HG02973 (cell line): ENCODE measurements at regions not wholly inside any gene's neighbourhood (a gene's known extent, or its start where the extent isn't known, plus 50 kb on each side); places are given as distances from the start of the nearest gene placed in this dataset.
"Not testable (repeated sequence)": the region's sequence is repeated elsewhere in the genome, so short reads cannot be mapped to it uniquely, and the experiment has no call there.

Experiments
- ATAC-seq: cut with Tn5 transposase; IDR thresholded peaks from one replicate; pipeline ENCODE4 v1.9.1; 2021; ENCODE audit warnings: moderate library complexity; ENCODE audit not compliant: unreplicated experiment

- ATAC-seq: no peak
Observed at GRCh38 chr1:219074084-219074728, 99.5 kb upstream of the LYPLAL1 start.

GRCh38 chr1:219075121-219075879 lies 98.4 kb upstream of the LYPLAL1 start:
- no peak for ATAC-seq

DNA sequence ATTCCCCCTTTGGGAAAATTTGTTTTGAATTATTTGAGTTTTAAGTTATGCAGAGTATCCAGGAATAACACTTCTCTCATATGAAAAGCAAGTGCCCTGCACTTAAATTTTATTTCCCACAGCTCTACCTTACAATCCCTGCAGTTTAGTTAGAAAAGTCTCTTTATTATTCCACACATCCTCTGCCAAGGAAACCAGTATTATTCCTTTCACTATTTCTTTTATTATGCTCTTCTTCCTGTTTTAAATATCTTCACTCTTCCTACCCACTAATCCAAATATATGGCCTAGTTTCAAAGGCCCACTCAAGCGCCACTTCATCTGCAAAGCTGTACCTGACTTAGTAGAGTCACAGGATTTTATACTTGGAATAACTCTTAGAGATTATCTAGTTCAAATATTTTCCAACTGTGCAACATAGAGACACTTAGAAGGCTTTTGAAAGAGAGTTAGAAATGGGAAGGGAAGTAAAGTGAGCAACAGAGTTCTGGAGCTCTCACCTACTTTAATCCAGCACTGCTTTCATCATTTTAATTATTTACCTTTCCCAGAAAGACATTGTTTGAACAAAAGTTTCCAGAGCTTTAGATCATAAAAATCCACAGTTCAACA lies 97.2 kb upstream of the LYPLAL1 start:
- no peak for ATAC-seq

DNA sequence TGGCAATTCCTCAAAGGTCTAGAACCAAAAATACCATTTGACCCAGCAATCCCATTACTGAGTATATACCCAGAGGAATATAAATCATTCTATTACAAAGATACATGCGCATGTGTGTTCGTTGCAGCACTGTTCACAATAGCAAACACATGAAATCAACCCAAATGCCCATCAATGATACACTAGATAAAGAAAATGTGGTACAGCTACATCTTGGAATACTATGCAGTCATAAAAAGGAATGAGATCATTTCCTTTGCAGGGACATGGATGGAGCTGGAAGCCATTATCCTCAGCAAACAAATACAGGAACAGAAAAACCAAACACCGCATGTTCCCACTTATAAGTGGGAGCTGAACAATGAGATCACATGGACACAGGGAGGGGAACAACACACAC lies 95.9 kb upstream of the LYPLAL1 start:
- ATAC-seq: not testable (repeated sequence)

DNA sequence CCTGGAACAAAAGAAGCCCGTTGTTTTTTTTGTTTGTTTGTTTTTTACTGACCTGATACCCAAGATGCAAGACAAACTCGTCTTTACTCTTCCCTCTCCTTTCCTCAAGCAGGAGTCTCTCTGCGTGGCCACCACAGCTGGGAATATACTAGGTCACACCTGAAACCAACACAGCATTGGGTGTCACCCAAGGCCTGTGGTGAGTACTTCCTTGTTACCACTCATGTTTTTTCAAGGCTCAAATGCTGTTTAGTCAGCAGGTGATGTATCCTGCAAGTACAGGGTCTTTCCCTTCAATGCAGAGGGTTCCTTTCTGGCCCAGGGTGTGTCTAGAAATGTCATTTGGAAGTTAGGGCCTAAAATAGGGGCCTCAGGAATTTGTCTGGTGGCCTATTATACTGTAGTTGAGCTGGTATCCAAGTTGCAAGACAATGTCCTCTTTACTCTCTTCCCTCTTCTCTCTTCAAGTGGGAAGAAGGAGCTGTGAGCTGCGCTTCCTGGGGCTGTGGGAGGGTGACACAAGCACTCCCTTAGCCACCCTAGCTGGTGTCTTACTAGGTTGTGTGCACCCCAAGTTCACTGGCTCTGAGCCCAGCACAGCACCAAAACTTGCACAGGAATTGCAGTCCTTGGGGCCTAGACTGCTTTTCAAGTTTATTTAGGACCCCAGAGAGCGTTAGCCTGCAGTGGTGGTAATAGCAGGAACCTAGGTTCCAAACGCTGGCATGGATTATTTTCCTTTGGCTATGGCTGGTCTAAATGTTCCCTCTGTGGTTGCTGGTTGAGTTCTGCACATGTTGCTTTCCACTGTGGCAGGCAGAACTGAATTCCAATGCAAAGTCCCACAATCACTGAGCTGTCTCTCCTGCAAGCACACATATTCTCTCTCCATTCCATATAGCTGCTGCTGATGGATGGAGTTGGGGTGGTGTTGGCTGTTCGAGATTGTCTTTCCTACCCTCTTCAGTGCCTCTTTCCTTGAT lies 91.4 kb upstream of the LYPLAL1 start:
- no peak for ATAC-seq

DNA sequence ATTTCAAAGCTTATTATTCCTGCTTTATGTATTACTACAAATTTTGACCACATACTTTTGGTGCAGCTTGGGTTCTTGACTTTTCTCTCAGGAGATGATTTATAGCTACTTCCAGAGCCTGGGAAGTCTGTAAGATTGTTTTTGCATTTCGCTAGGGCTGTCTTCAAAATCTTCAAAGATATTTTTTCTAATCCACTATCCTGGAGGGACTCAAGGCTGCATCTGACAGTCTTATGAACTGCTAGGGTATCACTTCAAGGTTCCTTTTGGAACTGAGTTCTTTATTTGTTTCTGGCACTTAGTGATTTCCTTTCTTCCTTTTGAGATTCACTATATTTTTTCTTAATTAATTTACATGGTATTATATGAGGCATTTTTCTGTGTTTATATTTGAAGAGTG lies 90.0 kb upstream of the LYPLAL1 start:
- no peak for ATAC-seq

GRCh38 chr1:219085082-219085481 lies 88.6 kb upstream of the LYPLAL1 start:
- no peak for ATAC-seq

- ATAC-seq: no peak
Observed at GRCh38 chr1:219085988-219086387, 87.7 kb upstream of the LYPLAL1 start.

GRCh38 chr1:219086956-219087469 lies 86.7 kb upstream of the LYPLAL1 start:
- ATAC-seq: no peak

DNA sequence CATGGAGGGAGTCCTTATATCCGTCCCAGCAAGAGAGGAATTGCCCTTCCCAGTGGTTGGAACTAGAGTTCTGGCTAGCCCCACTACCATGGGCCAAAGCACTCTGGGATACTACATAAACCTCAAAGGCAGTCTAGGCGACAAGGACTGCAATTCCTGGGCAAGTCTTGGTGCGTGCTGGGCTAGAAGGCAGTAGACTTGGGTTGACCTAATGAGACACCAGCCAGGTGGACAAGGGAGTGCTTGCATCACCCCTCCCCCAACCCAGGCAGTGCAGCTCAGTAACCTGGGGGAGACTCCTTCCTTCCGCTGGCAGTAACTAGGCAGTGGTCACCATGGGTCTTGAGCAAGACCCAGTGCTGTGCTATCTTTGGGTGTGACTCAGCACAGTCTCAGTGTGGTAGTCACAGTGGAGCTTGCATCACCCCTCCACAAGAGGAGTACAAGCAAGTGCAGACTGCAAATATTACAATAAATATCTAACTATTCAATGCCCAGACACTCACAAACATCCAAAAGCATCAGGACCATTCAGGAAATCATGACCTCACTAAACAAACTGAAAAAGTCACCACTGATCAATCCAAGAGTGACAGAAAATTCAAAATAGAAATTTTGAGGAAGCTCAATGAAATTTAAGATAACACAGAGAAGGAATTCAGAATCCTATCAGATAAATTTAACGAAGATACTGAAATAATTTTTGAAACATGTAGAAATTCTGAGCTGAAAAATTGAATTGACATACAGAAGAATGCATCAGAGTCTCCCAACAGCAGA lies 84.7 kb upstream of the LYPLAL1 start:
- ATAC-seq: peak; percentile 91

- peak; percentile 80 for ATAC-seq
Observed at GRCh38 chr1:219090607-219091006, 83.1 kb upstream of the LYPLAL1 start.

DNA sequence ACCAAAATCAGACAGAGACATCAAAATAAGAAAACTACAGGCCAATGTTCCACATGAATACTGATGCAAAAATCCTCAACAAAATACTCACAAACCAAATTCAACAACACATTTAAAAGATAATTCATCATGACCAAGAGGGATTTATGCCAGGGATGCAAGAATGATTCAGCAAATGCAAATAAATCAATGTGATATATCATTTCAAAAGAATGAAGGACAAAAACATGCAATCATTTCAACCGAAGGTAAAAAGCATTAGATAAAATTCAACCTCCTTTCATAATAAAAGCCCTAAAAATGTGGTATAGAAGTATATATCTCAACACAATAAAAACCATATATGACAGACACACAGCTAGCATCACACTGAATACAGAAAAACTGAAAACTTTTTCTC lies 81.5 kb upstream of the LYPLAL1 start:
- ATAC-seq: no peak

DNA sequence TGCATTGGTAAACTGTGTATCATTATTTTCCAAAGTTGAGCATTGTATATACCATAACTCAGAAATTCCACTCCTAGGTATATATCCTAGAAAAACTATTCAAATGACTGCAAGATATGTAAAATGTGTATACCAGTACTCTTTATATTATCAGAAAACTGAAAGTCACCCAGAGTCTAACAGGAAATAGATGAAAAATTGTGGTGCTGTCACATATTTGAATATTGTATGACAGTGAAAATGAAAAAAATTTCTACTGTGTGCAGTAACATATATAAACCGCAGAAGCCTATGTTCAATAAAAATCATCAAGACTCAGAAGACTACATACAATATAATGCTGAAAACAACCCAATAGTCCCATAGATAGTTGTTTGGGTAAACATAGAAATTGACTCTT lies 74.4 kb upstream of the LYPLAL1 start:
- ATAC-seq: no peak

GRCh38 chr1:219100059-219100458 lies 73.6 kb upstream of the LYPLAL1 start:
- no peak for ATAC-seq

- ATAC-seq: not testable (repeated sequence)
Observed at GRCh38 chr1:219102466-219102865, 71.2 kb upstream of the LYPLAL1 start.

DNA sequence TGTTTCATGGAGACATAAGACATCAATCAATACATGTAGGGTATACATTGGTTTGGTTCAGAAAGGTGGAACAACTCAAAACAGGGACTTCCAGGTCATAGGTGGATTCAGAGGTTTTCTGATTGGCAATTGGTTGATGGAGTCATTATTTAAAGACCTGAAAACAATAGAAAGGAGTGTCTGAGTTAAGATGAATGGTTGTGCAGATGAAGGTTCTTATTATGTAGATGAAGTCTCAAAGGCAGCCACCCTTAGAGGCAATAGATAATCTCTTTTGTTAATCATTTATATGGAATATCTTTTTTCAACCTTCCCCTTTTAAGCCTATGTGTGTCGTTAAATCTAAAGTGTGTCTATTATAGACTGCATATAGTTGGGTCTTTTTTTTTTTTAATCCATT lies 67.8 kb upstream of the LYPLAL1 start:
- no peak for ATAC-seq

GRCh38 chr1:219109424-219110018 lies 64.2 kb upstream of the LYPLAL1 start:
- peak; percentile 62 for ATAC-seq

- no peak for ATAC-seq
Observed at GRCh38 chr1:219113261-219113660, 60.4 kb upstream of the LYPLAL1 start.

DNA sequence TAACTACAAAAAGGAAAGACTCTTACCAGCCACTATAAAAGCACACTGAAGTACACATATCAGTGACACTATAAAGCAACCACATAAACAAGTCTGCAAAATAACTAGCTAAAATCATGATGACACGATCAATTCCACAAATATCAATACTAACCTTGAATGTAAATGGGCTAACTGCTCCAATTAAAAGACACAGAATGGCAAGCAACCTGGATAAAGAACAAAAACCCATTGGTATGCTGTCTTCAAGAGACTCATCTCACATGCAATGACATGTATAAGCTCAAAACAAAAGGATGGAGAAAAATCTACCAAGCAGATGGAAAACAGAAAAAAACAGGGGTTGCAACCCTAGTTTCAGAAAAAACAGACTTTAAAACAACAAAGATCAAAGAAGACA lies 59.7 kb upstream of the LYPLAL1 start:
- ATAC-seq: no peak

- ATAC-seq: no peak
Observed at GRCh38 chr1:219119839-219120238, 53.8 kb upstream of the LYPLAL1 start.
